H1 (cell line): ENCODE measurements at regions not wholly inside any gene's neighbourhood (a gene's known extent, or its start where the extent isn't known, plus 50 kb on each side); places are given as distances from the start of the nearest gene placed in this dataset.

Experiments used
- BRCA1 ChIP-seq: IDR thresholded peaks from 2 replicates; pipeline ENCODE4 v1.6.1; 2012; ENCODE audit warnings: low read depth, low read length, improper control_type of control experiment
- TF ChIP-seq, protein P1 (sequence below), 3 experiments: IDR thresholded peaks; 1 replicate in 2 of 3; 2 replicates in 1 of 3; pipeline versions ENCODE4 v1.5.1 to v1.6.1; 2011; ENCODE audit warnings: low read length in 3 of 3, mild to moderate bottlenecking in 3 of 3, inconsistent platforms in 2 of 3, low read depth in 1 of 3, moderate library complexity in 1 of 3; ENCODE audit not compliant: insufficient read depth in 1 of 3; ENCODE audit errors: control extremely low read depth in 1 of 3

DNA sequence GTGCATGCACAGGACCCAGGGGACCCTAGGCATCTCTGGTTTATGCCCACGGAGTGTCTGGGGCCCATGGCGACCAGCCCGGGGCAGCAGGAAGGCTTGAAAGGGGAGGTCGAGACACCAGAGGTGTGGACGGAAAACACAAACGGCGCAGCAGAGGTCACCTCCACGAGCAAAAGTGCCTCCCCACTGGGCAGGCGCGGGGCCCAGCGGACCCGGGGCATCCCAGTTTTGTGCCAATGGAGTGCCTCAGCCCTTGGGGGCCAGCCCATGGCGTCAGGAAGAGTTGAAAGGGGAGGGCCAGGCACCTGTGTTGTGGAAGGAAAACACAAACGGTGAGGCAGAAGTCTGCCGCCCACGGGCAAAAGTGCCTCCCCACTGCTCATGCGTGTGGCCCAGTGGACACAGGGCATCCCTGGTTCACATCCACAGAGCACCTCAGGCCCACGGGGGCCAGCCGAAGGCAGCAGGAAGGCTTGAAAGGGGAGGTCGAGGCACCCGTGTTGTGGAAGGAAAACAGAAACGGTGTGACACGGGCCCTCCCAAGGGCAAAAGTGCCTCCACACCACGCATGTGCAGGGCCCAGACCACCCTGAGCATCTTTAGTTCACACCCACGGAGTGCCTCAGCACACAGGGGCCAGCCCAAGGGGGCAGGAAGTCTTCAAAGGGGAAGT, 378.8 kb downstream of the ALG10 start (continued):
- TF ChIP-seq, protein P1, sequence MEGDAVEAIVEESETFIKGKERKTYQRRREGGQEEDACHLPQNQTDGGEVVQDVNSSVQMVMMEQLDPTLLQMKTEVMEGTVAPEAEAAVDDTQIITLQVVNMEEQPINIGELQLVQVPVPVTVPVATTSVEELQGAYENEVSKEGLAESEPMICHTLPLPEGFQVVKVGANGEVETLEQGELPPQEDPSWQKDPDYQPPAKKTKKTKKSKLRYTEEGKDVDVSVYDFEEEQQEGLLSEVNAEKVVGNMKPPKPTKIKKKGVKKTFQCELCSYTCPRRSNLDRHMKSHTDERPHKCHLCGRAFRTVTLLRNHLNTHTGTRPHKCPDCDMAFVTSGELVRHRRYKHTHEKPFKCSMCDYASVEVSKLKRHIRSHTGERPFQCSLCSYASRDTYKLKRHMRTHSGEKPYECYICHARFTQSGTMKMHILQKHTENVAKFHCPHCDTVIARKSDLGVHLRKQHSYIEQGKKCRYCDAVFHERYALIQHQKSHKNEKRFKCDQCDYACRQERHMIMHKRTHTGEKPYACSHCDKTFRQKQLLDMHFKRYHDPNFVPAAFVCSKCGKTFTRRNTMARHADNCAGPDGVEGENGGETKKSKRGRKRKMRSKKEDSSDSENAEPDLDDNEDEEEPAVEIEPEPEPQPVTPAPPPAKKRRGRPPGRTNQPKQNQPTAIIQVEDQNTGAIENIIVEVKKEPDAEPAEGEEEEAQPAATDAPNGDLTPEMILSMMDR (IDR thresholded peaks at IDR 0.05; ENCODE audit: control extremely low read depth in 1 of 3, insufficient read depth in 1 of 3, low read depth in 1 of 3, low read length in 3 of 3): no peak
- no peak for TF ChIP-seq BRCA1
